ENCODE measurements at regions not wholly inside any gene's neighbourhood (a gene's known extent, or its start where the extent isn't known, plus 50 kb on each side); places are given as distances from the start of the nearest gene placed in this dataset.

DNA sequence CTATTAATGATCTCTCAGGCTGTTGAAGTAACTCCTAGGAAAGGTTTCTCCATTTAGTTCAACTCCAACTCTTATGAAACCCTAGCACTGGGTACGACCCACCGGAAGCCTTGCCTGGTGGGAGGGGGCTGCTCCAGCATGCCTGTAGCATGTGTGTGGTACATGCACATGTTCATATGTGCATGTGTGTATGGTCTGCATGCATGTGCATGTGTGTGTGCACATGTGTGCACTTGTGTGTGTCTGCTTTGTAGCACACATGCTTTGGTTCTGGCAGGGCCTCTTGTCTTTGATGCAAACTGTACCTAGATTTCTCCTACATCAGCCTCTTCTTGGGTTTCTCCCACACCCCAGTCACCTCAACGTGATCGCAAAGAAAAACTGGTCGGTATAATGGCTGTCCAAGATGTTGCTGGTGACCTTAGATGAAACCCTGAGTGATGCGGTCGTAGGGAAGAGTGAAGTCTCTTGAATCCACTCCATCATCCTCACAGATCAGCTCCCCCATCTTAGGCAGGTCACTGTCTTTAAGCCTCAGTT, 193.5 kb downstream of the MYLK4 start:
- no peaks in the 10 kb centered on the region for H3K36me3 ChIP-seq (ENCODE audit: control insufficient read depth in 5 of 5, insufficient read depth in 5 of 5, low read length in 5 of 5)
- no peak overlapping the region for H3K4me3 ChIP-seq (ENCODE audit: low read depth in 1 of 5, low read length in 5 of 5)
- no peaks in the 10 kb centered on the region for H3K4me1 ChIP-seq (ENCODE audit: control insufficient read depth in 5 of 5, insufficient read depth in 5 of 5, low read length in 5 of 5)
- no peaks in the 10 kb centered on the region for H3K9me3 ChIP-seq (ENCODE audit: control insufficient read depth in 5 of 5, low read length in 5 of 5)
- H3K27me3 ChIP-seq (ENCODE audit: control insufficient read depth in 5 of 5, insufficient read depth in 4 of 5, low read length in 5 of 5): peaks cover 0 to 10% (median 0%) of the 10 kb centered on the region in 5 donors
- no peak overlapping the region for H3K9ac ChIP-seq (ENCODE audit: low read length in 5 of 5)
- H3K27ac ChIP-seq (ENCODE audit: low read depth, low read length): no peak overlapping the region

DNA sequence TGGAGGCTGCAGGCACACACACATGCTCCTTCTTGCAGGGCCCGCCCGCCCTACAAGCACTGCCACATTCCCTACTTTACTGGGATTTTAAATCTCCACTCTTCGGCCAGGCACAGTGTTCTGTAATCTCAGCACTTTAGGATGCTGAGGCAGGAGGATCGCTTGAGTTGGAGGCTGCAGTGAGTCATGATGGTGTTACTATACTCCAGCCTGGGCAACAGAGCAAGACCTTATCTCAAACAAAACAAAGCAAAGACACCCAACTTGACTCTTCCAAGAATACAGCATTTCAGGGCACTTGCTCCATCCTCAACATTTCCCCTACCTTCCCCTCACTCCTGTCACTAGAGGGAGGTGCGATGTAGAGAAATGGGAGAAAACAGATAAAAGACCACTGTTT, 194.0 kb downstream of the MYLK4 start:
- peaks cover 0 to 10% (median 0%) of the 10 kb centered on the region in 5 donors for H3K27me3 ChIP-seq (ENCODE audit: control insufficient read depth in 5 of 5, insufficient read depth in 4 of 5, low read length in 5 of 5)
- no peaks in the 10 kb centered on the region for H3K36me3 ChIP-seq (ENCODE audit: control insufficient read depth in 5 of 5, insufficient read depth in 5 of 5, low read length in 5 of 5)
- no peak overlapping the region for H3K27ac ChIP-seq (ENCODE audit: low read depth, low read length)
- H3K4me1 ChIP-seq (ENCODE audit: control insufficient read depth in 5 of 5, insufficient read depth in 5 of 5, low read length in 5 of 5): no peaks in the 10 kb centered on the region
- no peak overlapping the region for H3K9ac ChIP-seq (ENCODE audit: low read length in 5 of 5)
- no peaks in the 10 kb centered on the region for H3K9me3 ChIP-seq (ENCODE audit: control insufficient read depth in 5 of 5, low read length in 5 of 5)
- H3K4me3 ChIP-seq (ENCODE audit: low read depth in 1 of 5, low read length in 5 of 5): no peak overlapping the region

DNA sequence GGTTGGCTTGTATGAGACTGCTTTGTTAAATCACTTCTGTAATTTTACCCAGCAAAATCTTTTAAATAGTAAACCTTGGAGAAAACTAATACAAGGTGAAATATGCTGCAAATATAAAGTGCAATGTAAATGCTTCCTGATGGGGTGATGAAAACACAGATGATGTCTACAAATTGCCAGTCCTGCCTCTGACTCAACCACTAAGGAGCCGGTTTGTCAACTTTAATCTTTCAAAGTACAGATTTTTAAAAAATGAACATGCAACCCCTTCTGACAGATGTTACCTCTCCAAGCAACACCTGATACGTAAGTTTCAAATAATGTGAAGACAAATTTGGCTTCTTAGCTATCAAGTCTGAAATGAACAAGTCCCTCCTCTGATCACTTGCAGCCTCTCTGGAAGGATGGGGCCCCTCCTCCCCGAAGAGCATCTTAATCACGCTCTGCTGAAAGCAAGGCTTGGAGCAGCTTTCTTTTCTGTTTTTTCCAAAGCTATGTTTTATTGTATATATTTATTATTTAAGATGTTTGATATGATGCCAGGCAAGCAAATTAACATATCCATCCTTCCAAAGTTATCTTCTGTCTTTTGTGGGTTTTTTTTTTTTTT, 196.0 kb downstream of the MYLK4 start:
- Histone ChIP-seq H3K36me3 (ENCODE audit: control insufficient read depth in 5 of 5, insufficient read depth in 5 of 5, low read length in 5 of 5) (no peaks in the 10 kb centered on the region), H3K9ac (ENCODE audit: low read length in 5 of 5) (no peak overlapping the region), H3K27me3 (ENCODE audit: control insufficient read depth in 5 of 5, insufficient read depth in 4 of 5, low read length in 5 of 5) (peaks cover 0 to 4% (median 0%) of the 10 kb centered on the region in 5 donors), H3K4me3 (ENCODE audit: low read depth in 1 of 5, low read length in 5 of 5) (no peak overlapping the region), H3K9me3 (ENCODE audit: control insufficient read depth in 5 of 5, low read length in 5 of 5) (no peaks in the 10 kb centered on the region), H3K4me1 (ENCODE audit: control insufficient read depth in 5 of 5, insufficient read depth in 5 of 5, low read length in 5 of 5) (no peaks in the 10 kb centered on the region), H3K27ac (ENCODE audit: low read depth, low read length) (no peak overlapping the region)

DNA sequence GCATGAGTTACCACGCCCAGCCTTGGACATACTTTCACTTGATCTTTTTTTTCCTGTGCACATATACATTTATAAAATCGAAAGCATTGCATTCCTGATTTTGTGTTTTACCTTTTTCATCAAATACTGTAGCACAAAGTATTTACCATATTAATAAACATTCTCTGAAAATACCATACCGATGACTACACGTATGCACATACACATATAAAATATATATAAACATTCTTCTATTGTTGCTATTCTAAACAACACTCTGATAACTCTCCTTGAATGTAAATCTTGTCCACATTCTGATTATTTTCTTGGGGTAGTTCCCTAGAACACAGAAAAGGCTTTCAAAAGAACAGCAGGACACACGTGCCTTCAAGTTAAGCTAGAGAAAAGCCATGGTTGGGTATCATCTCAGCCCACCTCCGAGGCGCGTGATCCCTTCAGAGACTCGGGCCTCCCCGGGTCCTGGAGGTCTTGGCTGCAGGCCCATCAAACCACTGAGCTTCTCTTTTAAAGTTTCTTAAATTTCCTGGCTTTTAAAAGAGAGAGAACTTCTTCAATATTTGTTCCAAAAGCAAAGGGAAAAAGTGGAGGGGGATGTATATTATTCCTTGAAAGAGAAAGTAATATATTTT, 198.1 kb downstream of the MYLK4 start:
- no peak overlapping the region for H3K9ac ChIP-seq (ENCODE audit: low read length in 5 of 5)
- H3K27me3 ChIP-seq (ENCODE audit: control insufficient read depth in 5 of 5, insufficient read depth in 4 of 5, low read length in 5 of 5): no peaks in the 10 kb centered on the region
- no peaks in the 10 kb centered on the region for H3K36me3 ChIP-seq (ENCODE audit: control insufficient read depth in 5 of 5, insufficient read depth in 5 of 5, low read length in 5 of 5)
- H3K4me1 ChIP-seq (ENCODE audit: control insufficient read depth in 5 of 5, insufficient read depth in 5 of 5, low read length in 5 of 5): no peaks in the 10 kb centered on the region
- H3K9me3 ChIP-seq (ENCODE audit: control insufficient read depth in 5 of 5, low read length in 5 of 5): peaks cover 0 to 7% (median 3%) of the 10 kb centered on the region in 5 donors
- no peak overlapping the region for H3K27ac ChIP-seq (ENCODE audit: low read depth, low read length)
- H3K4me3 ChIP-seq (ENCODE audit: low read depth in 1 of 5, low read length in 5 of 5): no peak overlapping the region

DNA sequence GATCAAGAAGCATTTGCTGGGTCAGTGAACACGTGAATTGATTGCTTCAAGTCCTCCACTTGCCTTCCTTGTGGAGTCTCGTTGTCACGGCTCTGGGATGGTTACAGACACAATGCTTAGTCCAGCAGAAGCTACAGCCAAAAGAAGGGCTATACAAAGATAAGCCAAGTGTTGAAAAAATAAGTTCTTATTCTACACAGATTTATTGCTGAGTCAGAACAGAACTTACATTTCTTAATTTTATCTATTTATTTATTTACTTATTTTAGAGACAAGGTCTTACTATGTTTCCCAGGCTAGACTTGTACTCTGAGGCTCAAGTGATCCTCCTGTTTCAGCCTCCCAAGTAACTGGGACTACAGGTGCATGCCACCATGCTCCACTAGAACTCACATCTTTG, 199.0 kb downstream of the MYLK4 start:
- H3K4me1 ChIP-seq (ENCODE audit: control insufficient read depth in 5 of 5, insufficient read depth in 5 of 5, low read length in 5 of 5): no peaks in the 10 kb centered on the region
- H3K36me3 ChIP-seq (ENCODE audit: control insufficient read depth in 5 of 5, insufficient read depth in 5 of 5, low read length in 5 of 5): no peaks in the 10 kb centered on the region
- peaks cover 0 to 5% (median 0%) of the 10 kb centered on the region in 5 donors for H3K27me3 ChIP-seq (ENCODE audit: control insufficient read depth in 5 of 5, insufficient read depth in 4 of 5, low read length in 5 of 5)
- H3K9ac ChIP-seq (ENCODE audit: low read length in 5 of 5): no peak overlapping the region
- peaks cover 0 to 10% (median 3%) of the 10 kb centered on the region in 5 donors for H3K9me3 ChIP-seq (ENCODE audit: control insufficient read depth in 5 of 5, low read length in 5 of 5)
- no peak overlapping the region for H3K4me3 ChIP-seq (ENCODE audit: low read depth in 1 of 5, low read length in 5 of 5)
- H3K27ac ChIP-seq (ENCODE audit: low read depth, low read length): no peak overlapping the region

DNA sequence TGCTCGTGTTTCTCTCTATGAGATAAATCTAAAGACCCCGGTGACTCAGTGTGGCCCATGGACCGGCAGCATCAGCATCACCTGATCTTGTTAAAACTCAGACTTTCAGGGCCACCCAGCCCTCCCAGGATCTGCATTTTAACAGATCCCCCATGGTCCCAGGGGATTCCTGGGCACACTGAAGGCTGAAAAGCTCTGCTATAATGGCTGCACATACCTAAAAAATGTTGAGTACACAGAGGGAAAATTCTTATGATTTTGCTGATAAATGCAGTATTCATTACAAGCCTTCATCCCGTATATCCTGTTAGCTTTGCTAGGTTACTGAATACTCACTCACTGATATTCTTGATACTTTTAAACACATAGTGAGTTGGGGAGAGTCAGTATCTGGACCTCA, 200.5 kb downstream of the MYLK4 start:
- no peaks in the 10 kb centered on the region for H3K4me1 ChIP-seq (ENCODE audit: control insufficient read depth in 5 of 5, insufficient read depth in 5 of 5, low read length in 5 of 5)
- H3K27ac ChIP-seq (ENCODE audit: low read depth, low read length): no peak overlapping the region
- peaks cover 0 to 10% (median 3%) of the 10 kb centered on the region in 5 donors for H3K9me3 ChIP-seq (ENCODE audit: control insufficient read depth in 5 of 5, low read length in 5 of 5)
- peaks cover 0 to 5% (median 0%) of the 10 kb centered on the region in 5 donors for H3K27me3 ChIP-seq (ENCODE audit: control insufficient read depth in 5 of 5, insufficient read depth in 4 of 5, low read length in 5 of 5)
- no peak overlapping the region for H3K4me3 ChIP-seq (ENCODE audit: low read depth in 1 of 5, low read length in 5 of 5)
- H3K9ac ChIP-seq (ENCODE audit: low read length in 5 of 5): no peak overlapping the region
- no peaks in the 10 kb centered on the region for H3K36me3 ChIP-seq (ENCODE audit: control insufficient read depth in 5 of 5, insufficient read depth in 5 of 5, low read length in 5 of 5)

DNA sequence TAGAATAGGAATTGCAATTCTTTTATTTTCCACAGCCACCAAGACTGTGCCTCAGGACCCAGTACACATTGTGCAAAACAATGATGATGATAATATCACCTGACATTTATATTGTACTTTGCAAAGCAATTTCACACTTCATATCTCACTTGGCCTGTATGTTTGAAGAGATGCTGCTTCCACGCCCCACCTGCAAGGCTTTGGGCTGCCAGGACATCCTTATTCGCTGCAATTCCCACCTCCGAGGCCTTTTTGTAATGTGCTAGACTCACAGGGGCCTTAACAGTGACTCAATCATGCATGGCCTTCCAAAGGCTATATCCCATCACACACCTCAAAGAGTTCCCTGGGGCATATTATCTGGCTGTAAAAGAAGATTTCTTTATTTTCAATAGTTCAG, 200.9 kb downstream of the MYLK4 start:
- H3K9ac ChIP-seq (ENCODE audit: low read length in 5 of 5): no peak overlapping the region
- H3K4me1 ChIP-seq (ENCODE audit: control insufficient read depth in 5 of 5, insufficient read depth in 5 of 5, low read length in 5 of 5): no peaks in the 10 kb centered on the region
- H3K9me3 ChIP-seq (ENCODE audit: control insufficient read depth in 5 of 5, low read length in 5 of 5): peaks cover 0 to 10% (median 3%) of the 10 kb centered on the region in 5 donors
- peaks cover 0 to 5% (median 0%) of the 10 kb centered on the region in 5 donors for H3K27me3 ChIP-seq (ENCODE audit: control insufficient read depth in 5 of 5, insufficient read depth in 4 of 5, low read length in 5 of 5)
- H3K27ac ChIP-seq (ENCODE audit: low read depth, low read length): no peak overlapping the region
- no peak overlapping the region for H3K4me3 ChIP-seq (ENCODE audit: low read depth in 1 of 5, low read length in 5 of 5)
- H3K36me3 ChIP-seq (ENCODE audit: control insufficient read depth in 5 of 5, insufficient read depth in 5 of 5, low read length in 5 of 5): no peaks in the 10 kb centered on the region

DNA sequence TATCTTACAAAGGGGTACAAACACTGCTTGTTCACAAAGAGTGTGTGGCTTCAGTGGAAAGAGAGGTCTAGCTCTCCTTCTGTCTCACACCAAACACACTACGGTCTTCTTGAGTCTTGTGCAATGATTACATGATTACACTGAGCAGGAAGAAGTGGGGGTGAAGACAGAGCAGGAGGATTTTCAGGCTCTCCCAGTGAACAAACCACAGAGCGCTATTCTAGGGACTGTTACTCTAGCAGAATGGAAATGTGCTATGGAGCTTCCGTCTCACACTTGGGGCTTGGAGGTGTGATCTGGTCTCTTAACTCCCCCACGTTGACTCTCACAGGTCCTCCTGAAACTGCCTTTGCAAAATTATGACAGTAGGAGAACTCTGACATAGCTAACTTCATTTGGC, 203.4 kb downstream of the MYLK4 start:
- Histone ChIP-seq H3K36me3 (ENCODE audit: control insufficient read depth in 5 of 5, insufficient read depth in 5 of 5, low read length in 5 of 5) (no peaks in the 10 kb centered on the region), H3K9ac (ENCODE audit: low read length in 5 of 5) (no peak overlapping the region), H3K27ac (ENCODE audit: low read depth, low read length) (no peak overlapping the region), H3K4me3 (ENCODE audit: low read depth in 1 of 5, low read length in 5 of 5) (no peak overlapping the region), H3K4me1 (ENCODE audit: control insufficient read depth in 5 of 5, insufficient read depth in 5 of 5, low read length in 5 of 5) (no peaks in the 10 kb centered on the region), H3K27me3 (ENCODE audit: control insufficient read depth in 5 of 5, insufficient read depth in 4 of 5, low read length in 5 of 5) (peaks cover 0 to 6% (median 0%) of the 10 kb centered on the region in 5 donors), H3K9me3 (ENCODE audit: control insufficient read depth in 5 of 5, low read length in 5 of 5) (peaks cover 0 to 10% (median 3%) of the 10 kb centered on the region in 5 donors)

DNA sequence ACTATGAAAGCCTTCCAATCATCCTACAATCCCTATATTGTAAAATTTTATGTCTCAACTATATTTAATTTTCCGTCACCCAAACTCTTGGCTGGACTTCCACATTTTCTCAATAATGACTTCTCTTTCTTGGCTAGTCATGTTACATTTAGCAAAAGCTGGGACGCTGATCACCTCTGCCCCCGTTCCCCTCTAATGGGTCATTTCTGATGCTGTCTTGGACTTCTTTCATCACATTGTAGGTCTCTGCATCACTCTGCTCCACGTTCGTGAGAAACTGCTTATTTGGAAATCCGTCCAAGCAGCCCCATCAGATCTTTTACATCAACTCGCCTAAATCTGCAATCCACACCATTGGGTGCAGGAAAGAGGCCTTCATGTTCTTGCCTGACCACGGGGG, 203.8 kb downstream of the MYLK4 start:
- H3K4me1 ChIP-seq (ENCODE audit: control insufficient read depth in 5 of 5, insufficient read depth in 5 of 5, low read length in 5 of 5): no peaks in the 10 kb centered on the region

DNA sequence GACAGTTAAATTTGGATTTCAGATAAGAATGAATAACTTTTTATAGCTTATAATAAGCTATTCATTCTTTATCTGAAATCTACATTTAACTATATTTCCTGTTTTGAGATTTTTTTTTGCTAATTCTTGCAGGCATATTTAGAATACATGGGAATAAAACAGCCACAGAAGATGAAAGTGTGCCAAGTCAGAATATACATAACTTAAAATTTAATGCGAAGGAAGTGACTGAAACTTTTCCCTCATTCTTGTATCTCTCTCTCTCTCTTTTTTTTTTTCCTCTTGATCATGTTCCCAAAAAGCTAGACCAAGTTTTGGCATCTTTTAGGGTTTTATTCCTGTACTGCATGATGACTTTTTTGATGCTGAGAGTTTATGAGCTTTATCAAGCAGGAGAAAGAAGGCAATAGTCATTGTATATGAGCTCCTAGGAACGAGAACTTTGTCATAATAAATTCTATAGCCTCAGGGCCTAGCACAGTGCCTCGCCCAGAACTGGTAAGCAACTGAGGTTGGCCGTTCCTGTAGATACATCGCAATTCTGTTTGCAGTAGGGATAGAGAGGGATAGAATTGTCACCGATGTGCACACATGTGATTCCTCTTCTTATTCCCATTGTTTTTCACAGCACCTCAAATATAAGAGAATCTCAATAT, 205.2 kb downstream of the MYLK4 start:
- H3K4me3 ChIP-seq (ENCODE audit: low read depth in 1 of 5, low read length in 5 of 5): no peak overlapping the region
- no peak overlapping the region for H3K9ac ChIP-seq (ENCODE audit: low read length in 5 of 5)
- H3K36me3 ChIP-seq (ENCODE audit: control insufficient read depth in 5 of 5, insufficient read depth in 5 of 5, low read length in 5 of 5): no peaks in the 10 kb centered on the region
- no peaks in the 10 kb centered on the region for H3K4me1 ChIP-seq (ENCODE audit: control insufficient read depth in 5 of 5, insufficient read depth in 5 of 5, low read length in 5 of 5)
- peaks cover 0 to 6% (median 0%) of the 10 kb centered on the region in 5 donors for H3K27me3 ChIP-seq (ENCODE audit: control insufficient read depth in 5 of 5, insufficient read depth in 4 of 5, low read length in 5 of 5)
- H3K9me3 ChIP-seq (ENCODE audit: control insufficient read depth in 5 of 5, low read length in 5 of 5): peaks cover 0 to 10% (median 3%) of the 10 kb centered on the region in 5 donors
- no peak overlapping the region for H3K27ac ChIP-seq (ENCODE audit: low read depth, low read length)

More for the DNA sequence above, 203.8 kb downstream of the MYLK4 start:
- no peak overlapping the region for H3K27ac ChIP-seq (ENCODE audit: low read depth, low read length)
- no peaks in the 10 kb centered on the region for H3K36me3 ChIP-seq (ENCODE audit: control insufficient read depth in 5 of 5, insufficient read depth in 5 of 5, low read length in 5 of 5)
- H3K4me3 ChIP-seq (ENCODE audit: low read depth in 1 of 5, low read length in 5 of 5): no peak overlapping the region
- H3K27me3 ChIP-seq (ENCODE audit: control insufficient read depth in 5 of 5, insufficient read depth in 4 of 5, low read length in 5 of 5): peaks cover 0 to 6% (median 0%) of the 10 kb centered on the region in 5 donors
- H3K9ac ChIP-seq (ENCODE audit: low read length in 5 of 5): no peak overlapping the region
- peaks cover 0 to 10% (median 3%) of the 10 kb centered on the region in 5 donors for H3K9me3 ChIP-seq (ENCODE audit: control insufficient read depth in 5 of 5, low read length in 5 of 5)

All from subcutaneous abdominal adipose tissue (tissue), 5 donors.